Activated CD4-positive, alpha-beta T cell treated with anti-CD3 and anti-CD28 coated beads, Interleukin-2, amount 50 U/mL, for 16 hours (primary cell): ENCODE measurements at regions not wholly inside any gene's neighbourhood (a gene's known extent, or its start where the extent isn't known, plus 50 kb on each side); places are given as distances from the start of the nearest gene placed in this dataset.

Experiments used
- DNase-seq: peaks from one replicate; pipeline ENCODE4 v3.0.0-alpha.2; 2020

GRCh38 chr17:53891726-53892125 lies 69.0 kb downstream of the KIF2B start:
- DNase-seq, result no peak

GRCh38 chr17:53892222-53892621 lies 69.5 kb downstream of the KIF2B start:
- DNase-seq, result no peak

- DNase-seq, result no peak
These were observed 71.9 kb downstream of the KIF2B start for GRCh38 chr17:53894591-53894990.

- no peak for DNase-seq
These were observed 73.3 kb downstream of the KIF2B start for GRCh38 chr17:53896047-53896446.

- no peak for DNase-seq
These were observed 78.2 kb downstream of the KIF2B start for GRCh38 chr17:53900951-53901350.

- no peak for DNase-seq
These were observed 84.7 kb downstream of the KIF2B start for GRCh38 chr17:53907435-53907834.

- no peak for DNase-seq
These were observed 87.1 kb downstream of the KIF2B start for GRCh38 chr17:53909802-53910201.

- no peak for DNase-seq
These were observed 89.4 kb downstream of the KIF2B start for GRCh38 chr17:53912117-53912516.

GRCh38 chr17:53919356-53919755 lies 96.6 kb downstream of the KIF2B start:
- no peak for DNase-seq

- no peak for DNase-seq
These were observed 102.1 kb downstream of the KIF2B start for GRCh38 chr17:53924530-53925455.

GRCh38 chr17:53932386-53932785 lies 109.7 kb downstream of the KIF2B start:
- DNase-seq, result no peak

GRCh38 chr17:53934931-53935330 lies 112.2 kb downstream of the KIF2B start:
- no peak for DNase-seq

- no peak for DNase-seq
These were observed 118.5 kb downstream of the KIF2B start for GRCh38 chr17:53941231-53941630.

- no peak for DNase-seq
These were observed 119.7 kb downstream of the KIF2B start for GRCh38 chr17:53942436-53942835.

- DNase-seq, result no peak
These were observed 120.2 kb downstream of the KIF2B start for GRCh38 chr17:53942898-53943297.

GRCh38 chr17:53948323-53948722 lies 125.6 kb downstream of the KIF2B start:
- no peak for DNase-seq

- no peak for DNase-seq
These were observed 126.9 kb downstream of the KIF2B start for GRCh38 chr17:53949473-53950090.

GRCh38 chr17:53950207-53950857 lies 127.6 kb downstream of the KIF2B start:
- no peak for DNase-seq

- DNase-seq, result no peak
These were observed 128.1 kb downstream of the KIF2B start for GRCh38 chr17:53950858-53951250.

- no peak for DNase-seq
These were observed 148.6 kb downstream of the KIF2B start for GRCh38 chr17:53971361-53971760.

GRCh38 chr17:53979991-53980390 lies 157.3 kb downstream of the KIF2B start:
- DNase-seq, result no peak

GRCh38 chr17:53996131-53996530 lies 173.4 kb downstream of the KIF2B start:
- no peak for DNase-seq

GRCh38 chr17:53996890-53997289 lies 174.2 kb downstream of the KIF2B start:
- DNase-seq, result no peak

- no peak for DNase-seq
These were observed 185.1 kb downstream of the KIF2B start for GRCh38 chr17:54007855-54008254.
